B cell (primary cell): ENCODE measurements at regions not wholly inside any gene's neighbourhood (a gene's known extent, or its start where the extent isn't known, plus 50 kb on each side); places are given as distances from the start of the nearest gene placed in this dataset.

Experiments used
- ATAC-seq: fragments of 200-7000 bp; cut with Tn5 transposase; one replicate; pipeline ENCODE4 v1.10.0; 2021; ENCODE audit warnings: low read depth, mild to moderate bottlenecking, moderate number of reproducible peaks, moderate library complexity
- CTCF ChIA-PET: fragments of 350-600 bp; sonication (Branson Sonifier 250); formaldehyde crosslinking; loops from one replicate; lab custom pipeline; 2021; ENCODE audit warnings: antibody characterized with exemption, inconsistent platforms; lab: Charles Lee
- POLR2A ChIA-PET: fragments of 350-600 bp; sonication (Branson Sonifier 250); formaldehyde crosslinking; loops from one replicate; lab custom pipeline; 2021; ENCODE audit warnings: antibody characterized with exemption; lab: Charles Lee
- DNase-seq: peaks from one replicate; pipeline ENCODE4 v3.0.0; 2013
- H2AFZ ChIP-seq: 2 replicates; pipeline ENCODE4 v1.6.1; 2012; ENCODE audit warnings: mild to moderate bottlenecking, low read depth, low read length; ENCODE audit not compliant: insufficient read depth, poor library complexity, severe bottlenecking
- H3K27ac ChIP-seq, 2 donors: 1 replicate in 1 of 2; 2 replicates in 1 of 2; pipeline ENCODE4 v1.5.1; 2012 to 2013; ENCODE audit warnings: low read length in 2 of 2, mild to moderate bottlenecking in 2 of 2, moderate library complexity in 1 of 2
- H3K27me3 ChIP-seq, 4 experiments: fragments of 200-600 bp in 1 of 4; sonication (generic) in 1 of 4; replicated peaks in 1 of 4; 1 replicate in 2 of 4; 2 replicates in 2 of 4; pipeline versions ENCODE4 v1.6.1 to v1.7.0; 2013 to 2016; ENCODE audit warnings: low read length in 3 of 4, mild to moderate bottlenecking in 2 of 4, mixed read lengths in 1 of 4, moderate library complexity in 1 of 4; ENCODE audit not compliant: insufficient read depth in 4 of 4, control insufficient read depth in 3 of 4; ENCODE audit errors: control extremely low read depth in 1 of 4
- H3K36me3 ChIP-seq, 2 experiments: replicated peaks in 1 of 2; 1 replicate in 1 of 2; 2 replicates in 1 of 2; pipeline versions ENCODE4 v1.6.1 to v1.7.1; 2013; ENCODE audit warnings: low read length in 1 of 2; ENCODE audit not compliant: insufficient read depth in 2 of 2, control insufficient read depth in 1 of 2; ENCODE audit errors: control extremely low read depth in 1 of 2, extremely low read depth in 1 of 2
- H3K4me1 ChIP-seq, 2 donors: fragments of 200-600 bp in 1 of 2; sonication (generic) in 1 of 2; 1 replicate in 1 of 2; 2 replicates in 1 of 2; pipeline versions ENCODE4 v1.5.1 to v1.6.1; 2013 to 2017; ENCODE audit warnings: low read length in 2 of 2; ENCODE audit not compliant: control insufficient read depth in 2 of 2, insufficient read depth in 2 of 2
- H3K4me2 ChIP-seq: replicated peaks from 2 replicates; pipeline ENCODE3; 2012; ENCODE audit warnings: mild to moderate bottlenecking, low read depth, low read length; ENCODE audit not compliant: poor library complexity, severe bottlenecking
- H3K4me3 ChIP-seq, 5 experiments: fragments of 200-600 bp in 1 of 5; sonication (generic) in 1 of 5; 1 replicate in 3 of 5; 2 replicates in 2 of 5; pipeline versions ENCODE4 v1.5.1 to v1.7.0; 2011 to 2016; ENCODE audit warnings: low read length in 4 of 5, mild to moderate bottlenecking in 4 of 5, low read depth in 2 of 5, control low read depth in 1 of 5, moderate library complexity in 1 of 5; ENCODE audit not compliant: insufficient read depth in 1 of 5; ENCODE audit errors: control extremely low read depth in 1 of 5, extremely low read depth in 1 of 5
- H3K79me2 ChIP-seq: fragments of 200-600 bp; sonication (generic); one replicate; pipeline ENCODE4 v1.6.0; 2016; ENCODE audit warnings: low read length; ENCODE audit not compliant: control insufficient read depth, insufficient read depth
- H3K9ac ChIP-seq: fragments of 200-600 bp; sonication (generic); 2 replicates; pipeline ENCODE4 v1.6.1; 2017; ENCODE audit warnings: mild to moderate bottlenecking, low read length, moderate library complexity
- H3K9me3 ChIP-seq, 3 donors: one replicate each; pipeline versions ENCODE4 v1.6.1 to v1.7.1; 2013; ENCODE audit warnings: low read length in 2 of 3; ENCODE audit not compliant: control insufficient read depth in 2 of 3, insufficient read depth in 1 of 3; ENCODE audit errors: control extremely low read depth in 1 of 3
- H4K20me1 ChIP-seq: 2 replicates; pipeline ENCODE4 v1.6.0; 2012; ENCODE audit warnings: mild to moderate bottlenecking, low read length; ENCODE audit not compliant: insufficient read depth, control insufficient read depth, poor library complexity, severe bottlenecking
- H3K27ac Mint-ChIP-seq: one replicate; pipeline ENCODE4 v1.8.0; 2021; ENCODE audit warnings: mixed read lengths
- H3K27me3 Mint-ChIP-seq: one replicate; pipeline ENCODE4 v1.8.0; 2021; ENCODE audit warnings: mixed read lengths
- H3K4me1 Mint-ChIP-seq: one replicate; pipeline ENCODE4 v1.8.0; 2021; ENCODE audit warnings: mixed read lengths
- H3K4me3 Mint-ChIP-seq: one replicate; pipeline ENCODE4 v1.8.0; 2021; ENCODE audit warnings: mixed read lengths
- H3K9me3 Mint-ChIP-seq: one replicate; pipeline ENCODE4 v1.8.0; 2022; ENCODE audit warnings: mixed read lengths; ENCODE audit not compliant: insufficient read depth
- CTCF ChIP-seq: fragments of 200-600 bp; IDR thresholded peaks from one replicate; pipeline ENCODE4 v1.8.0; 2022; ENCODE audit warnings: antibody characterized with exemption, mild to moderate bottlenecking
- EZH2 ChIP-seq: IDR thresholded peaks from 2 replicates; pipeline ENCODE4 v1.6.1; 2012; ENCODE audit warnings: borderline replicate concordance, low read depth, mild to moderate bottlenecking, moderate library complexity, low read length; ENCODE audit not compliant: insufficient read depth, poor library complexity, severe bottlenecking
- WGBS: methylation state at CpG from one replicate; pipeline ENCODE4 v1.1.5; 2013; ENCODE audit warnings: missing lambda C conversion rate; ENCODE audit not compliant: insufficient coverage; 5-methylcytosine and 5-hydroxymethylcytosine counted together
- intact Hi-C: fragments of 100-400 bp; cut with micrococcal nuclease; formaldehyde crosslinking; loops from one replicate; pipeline ENCODE4 v1.10.0; 2022

GRCh38 chr18:61651880-61652268 lies 240.9 kb downstream of the RNF152 start:
- peaks cover 0 to 4% (median 0%) of the 10 kb centered on the region in 3 donors for H3K9me3 ChIP-seq
- H3K36me3 ChIP-seq = no peaks in the 10 kb centered on the region
- DNase-seq = no peak
- H3K79me2 ChIP-seq = no peaks in the 10 kb centered on the region
- CTCF ChIA-PET = no interaction called here
- no peaks in the 10 kb centered on the region for H3K27me3 ChIP-seq
- intact Hi-C loops = no loop called here
- no peak overlapping the region for H3K9ac ChIP-seq
- no peak overlapping the region for H3K4me2 ChIP-seq
- H3K27ac Mint-ChIP-seq = no peak overlapping the region
- TF ChIP-seq CTCF = no peak
- H3K9me3 Mint-ChIP-seq = no peaks in the 10 kb centered on the region
- no peaks in the 10 kb centered on the region for H3K4me1 ChIP-seq
- POLR2A ChIA-PET = no interaction called here
- H2AFZ ChIP-seq = no peak overlapping the region
- no peak for ATAC-seq
- H3K27me3 Mint-ChIP-seq = no peaks in the 10 kb centered on the region
- H4K20me1 ChIP-seq = no peaks in the 10 kb centered on the region
- no peaks in the 10 kb centered on the region for H3K4me1 Mint-ChIP-seq
- no peak overlapping the region for H3K27ac ChIP-seq
- H3K4me3 ChIP-seq = no peak overlapping the region
- H3K4me3 Mint-ChIP-seq = no peak overlapping the region
- WGBS = 93% methylated on average over 2 of the region's 4 CpGs

- Mint-ChIP-seq H3K4me1 (no peaks in the 10 kb centered on the region), H3K27ac (no peak overlapping the region), H3K9me3 (no peaks in the 10 kb centered on the region), H3K27me3 (no peaks in the 10 kb centered on the region), H3K4me3 (no peak overlapping the region)
- Histone ChIP-seq H3K9ac (no peak overlapping the region), H3K27me3 (no peaks in the 10 kb centered on the region), H3K36me3 (no peaks in the 10 kb centered on the region), H3K4me1 (no peaks in the 10 kb centered on the region), H3K79me2 (no peaks in the 10 kb centered on the region), H2AFZ (no peak overlapping the region), H3K4me3 (no peak overlapping the region), H3K4me2 (no peak overlapping the region), H3K9me3 (peaks cover 0 to 4% (median 0%) of the 10 kb centered on the region in 3 donors), H4K20me1 (no peaks in the 10 kb centered on the region), H3K27ac (no peak overlapping the region)
- DNase-seq (no peak), ATAC-seq (no peak)
- no peak for TF ChIP-seq CTCF
- TF ChIP-seq EZH2 = no peak
- intact Hi-C loops = no loop called here
- CTCF ChIA-PET = no interaction called here
- POLR2A ChIA-PET = no interaction called here
- WGBS = no CpG with 5 or more reads among the region's 3 CpGs
Measured at GRCh38 chr18:61651145-61651879, 241.5 kb downstream of the RNF152 start.
